ENCODE measurements at regions not wholly inside any gene's neighbourhood (a gene's known extent, or its start where the extent isn't known, plus 50 kb on each side); places are given as distances from the start of the nearest gene placed in this dataset.

DNA sequence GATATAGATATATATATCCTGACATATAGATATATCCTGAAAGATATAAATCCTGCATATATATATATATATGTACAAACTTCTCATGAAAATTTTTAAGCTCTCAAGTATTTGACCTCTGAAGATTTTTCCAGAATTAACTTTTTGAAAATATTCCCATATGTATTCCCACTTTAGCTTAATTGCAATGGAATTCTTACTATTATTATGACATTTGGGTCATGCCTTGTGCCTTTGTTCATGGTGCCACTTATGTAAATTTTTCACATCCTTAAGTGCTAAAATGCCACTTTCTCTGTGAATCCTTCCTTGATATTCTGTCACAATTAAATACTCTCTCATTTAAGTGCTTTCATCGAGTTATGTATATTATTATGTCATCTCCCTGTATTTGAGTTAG is 398.2 kb upstream of the SEL1L start:
- TF ChIP-seq, protein P1, sequence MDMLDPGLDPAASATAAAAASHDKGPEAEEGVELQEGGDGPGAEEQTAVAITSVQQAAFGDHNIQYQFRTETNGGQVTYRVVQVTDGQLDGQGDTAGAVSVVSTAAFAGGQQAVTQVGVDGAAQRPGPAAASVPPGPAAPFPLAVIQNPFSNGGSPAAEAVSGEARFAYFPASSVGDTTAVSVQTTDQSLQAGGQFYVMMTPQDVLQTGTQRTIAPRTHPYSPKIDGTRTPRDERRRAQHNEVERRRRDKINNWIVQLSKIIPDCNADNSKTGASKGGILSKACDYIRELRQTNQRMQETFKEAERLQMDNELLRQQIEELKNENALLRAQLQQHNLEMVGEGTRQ (CRISPR knock-in tag; IDR thresholded peaks at IDR 0.05), result no peak
- TF ChIP-seq, protein P2, sequence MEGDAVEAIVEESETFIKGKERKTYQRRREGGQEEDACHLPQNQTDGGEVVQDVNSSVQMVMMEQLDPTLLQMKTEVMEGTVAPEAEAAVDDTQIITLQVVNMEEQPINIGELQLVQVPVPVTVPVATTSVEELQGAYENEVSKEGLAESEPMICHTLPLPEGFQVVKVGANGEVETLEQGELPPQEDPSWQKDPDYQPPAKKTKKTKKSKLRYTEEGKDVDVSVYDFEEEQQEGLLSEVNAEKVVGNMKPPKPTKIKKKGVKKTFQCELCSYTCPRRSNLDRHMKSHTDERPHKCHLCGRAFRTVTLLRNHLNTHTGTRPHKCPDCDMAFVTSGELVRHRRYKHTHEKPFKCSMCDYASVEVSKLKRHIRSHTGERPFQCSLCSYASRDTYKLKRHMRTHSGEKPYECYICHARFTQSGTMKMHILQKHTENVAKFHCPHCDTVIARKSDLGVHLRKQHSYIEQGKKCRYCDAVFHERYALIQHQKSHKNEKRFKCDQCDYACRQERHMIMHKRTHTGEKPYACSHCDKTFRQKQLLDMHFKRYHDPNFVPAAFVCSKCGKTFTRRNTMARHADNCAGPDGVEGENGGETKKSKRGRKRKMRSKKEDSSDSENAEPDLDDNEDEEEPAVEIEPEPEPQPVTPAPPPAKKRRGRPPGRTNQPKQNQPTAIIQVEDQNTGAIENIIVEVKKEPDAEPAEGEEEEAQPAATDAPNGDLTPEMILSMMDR (IDR thresholded peaks at IDR 0.05), result no peak
- no peak for TF ChIP-seq FOXK1 (CRISPR knock-in tag; IDR thresholded peaks at IDR 0.05)

Data from WTC11 (cell line).